ENCODE measurements at regions not wholly inside any gene's neighbourhood (a gene's known extent, or its start where the extent isn't known, plus 50 kb on each side); places are given as distances from the start of the nearest gene placed in this dataset.

GRCh38 chr12:107235600-107235999 is 142.3 kb upstream of the CRY1 start:
- CTCF ChIA-PET (ENCODE audit: low intra/inter-chr PET ratio): no interaction called here

More at GRCh38 chr12:107235600-107235999, 142.3 kb upstream of the CRY1 start:
- no peak for ATAC-seq
- no TSS peak for BruUV-seq (replicated peaks)
- Histone ChIP-seq H3K4me2 (ENCODE audit: insufficient read depth, low read length) (no peak overlapping the region), H3K36me3 (ENCODE audit: control insufficient read depth, insufficient read depth, low read length) (no peaks in the 10 kb centered on the region), H3K4me3 (no peak overlapping the region), H3K4me1 (replicated peaks in 1 of 2; ENCODE audit: control insufficient read depth in 2 of 2, insufficient read depth in 2 of 2, low read length in 2 of 2) (no peaks in the 10 kb centered on the region), H4K20me1 (replicated peaks; ENCODE audit: control insufficient read depth, insufficient read depth, low read length) (no peaks in the 10 kb centered on the region), H3K27ac (ENCODE audit: extremely low read depth, low read depth, low read length) (no peak overlapping the region), H2AFZ (ENCODE audit: low read depth, low read length) (no peak overlapping the region), H3K79me2 (ENCODE audit: control insufficient read depth, insufficient read depth, low read length) (no peaks in the 10 kb centered on the region), H3K27me3 (ENCODE audit: control insufficient read depth in 2 of 2, insufficient read depth in 2 of 2, low read length in 2 of 2) (peaks cover 2 to 19% of the 10 kb centered on the region in 2 experiments; a peak in 3 of 5 replicates), H3K9ac (ENCODE audit: insufficient read depth in 1 of 2, low read depth in 2 of 2, low read length in 2 of 2) (no peak overlapping the region), H3K9me1 (ENCODE audit: control insufficient read depth, insufficient read depth, low read length) (no peaks in the 10 kb centered on the region), H3K9me3 (replicated peaks; ENCODE audit: control insufficient read depth, insufficient read depth, low read depth, low read length) (no peaks in the 10 kb centered on the region)
- WGBS (ENCODE audit: insufficient coverage, low coverage, missing lambda C conversion rate): 0% methylated on average over 2 of the region's 2 CpGs
- intact Hi-C loops (cut with micrococcal nuclease) (no loop called here), in situ Hi-C loops (cut with MboI) (no loop called here)
- no peak for FAIRE-seq
- no peak for TF ChIP-seq ZNF644 (tag; IDR thresholded peaks at IDR 0.05; ENCODE audit: low read depth)
- TF ChIP-seq CHD2 (IDR thresholded peaks at IDR 0.05; ENCODE audit: low read depth, low read length): no peak
- no peak for TF ChIP-seq SPI1 (IDR thresholded peaks at IDR 0.05; ENCODE audit: borderline replicate concordance, low read depth, low read length)
- no peak for TF ChIP-seq PKNOX1 (IDR thresholded peaks at IDR 0.05)
- no peak for TF ChIP-seq RBFOX2 (IDR thresholded peaks at IDR 0.05; ENCODE audit: low read depth, low read length)
- TF ChIP-seq SRSF9 (IDR thresholded peaks at IDR 0.05; ENCODE audit: borderline replicate concordance, low read depth, low read length): no peak
- no peak for TF ChIP-seq SMAD3 (CRISPR knock-in tag; conservative IDR thresholded peaks at IDR 0.05)
- no peak for TF ChIP-seq HIVEP1 (CRISPR knock-in tag; IDR thresholded peaks at IDR 0.05)
- TF ChIP-seq COPS2 (conservative IDR thresholded peaks at IDR 0.05): no peak
- TF ChIP-seq PCBP2 (IDR thresholded peaks at IDR 0.05; ENCODE audit: low read depth, low read length, poor library complexity, severe bottlenecking): no peak
- no peak for TF ChIP-seq ZKSCAN3 (CRISPR knock-in tag; IDR thresholded peaks at IDR 0.05)
- no peak for TF ChIP-seq ILK (tag; IDR thresholded peaks at IDR 0.05; ENCODE audit: borderline replicate concordance, low read depth)
- no peak for TF ChIP-seq STAG1 (CRISPR knock-in tag; IDR thresholded peaks at IDR 0.05; ENCODE audit: borderline replicate concordance)
- no peak for TF ChIP-seq PHB (CRISPR knock-in tag; IDR thresholded peaks at IDR 0.05)
- POLR2A ChIA-PET: interaction anchor here (0.8 kb wide), 1 partner anchor 10 kb away, joined by 3 read pairs; no protein-coding TSS in a partner anchor
- no peak for DNase-seq (ENCODE audit: extremely low read depth in 1 of 4, low spot score in 3 of 4)
